Stimulated activated CD4-positive, alpha-beta T cell treated with anti-CD3 and anti-CD28 coated beads, Interleukin-2, amount 100 ng/mL, for 24 hours (primary cell): ENCODE measurements at regions not wholly inside any gene's neighbourhood (a gene's known extent, or its start where the extent isn't known, plus 50 kb on each side); places are given as distances from the start of the nearest gene placed in this dataset.

ENCODE experiments used
- DNase-seq, 2 donors: peaks; one replicate each; pipeline ENCODE4 v3.0.0-alpha.2; 2020

GRCh38 chr19:32150605-32151004 lies 194.8 kb upstream of the ZNF507 start:
- no peak for DNase-seq

GRCh38 chr19:32154418-32154817 lies 191.0 kb upstream of the ZNF507 start:
- DNase-seq, result no peak

GRCh38 chr19:32164384-32164992 lies 180.9 kb upstream of the ZNF507 start:
- no peak for DNase-seq

- DNase-seq, result no peak
Measured at GRCh38 chr19:32165141-32165540, 180.3 kb upstream of the ZNF507 start.

GRCh38 chr19:32165750-32166149 lies 179.7 kb upstream of the ZNF507 start:
- no peak for DNase-seq

GRCh38 chr19:32166238-32166637 lies 179.2 kb upstream of the ZNF507 start:
- DNase-seq, result no peak

GRCh38 chr19:32168111-32168510 lies 177.3 kb upstream of the ZNF507 start:
- no peak for DNase-seq

GRCh38 chr19:32168606-32169005 lies 176.8 kb upstream of the ZNF507 start:
- no peak for DNase-seq

GRCh38 chr19:32171719-32172151 lies 173.7 kb upstream of the ZNF507 start:
- DNase-seq, result no peak

- no peak for DNase-seq
Measured at GRCh38 chr19:32172566-32173160, 172.7 kb upstream of the ZNF507 start.

GRCh38 chr19:32173836-32174235 lies 171.6 kb upstream of the ZNF507 start:
- DNase-seq, result no peak

GRCh38 chr19:32174386-32175113 lies 170.9 kb upstream of the ZNF507 start:
- no peak for DNase-seq

- DNase-seq, result no peak
Measured at GRCh38 chr19:32176591-32176990, 168.8 kb upstream of the ZNF507 start.

- DNase-seq, result no peak
Measured at GRCh38 chr19:32177686-32178085, 167.7 kb upstream of the ZNF507 start.

GRCh38 chr19:32178401-32178800 lies 167.0 kb upstream of the ZNF507 start:
- DNase-seq, result no peak

GRCh38 chr19:32178956-32179355 lies 166.5 kb upstream of the ZNF507 start:
- no peak for DNase-seq

- no peak for DNase-seq
Measured at GRCh38 chr19:32181216-32181920, 164.0 kb upstream of the ZNF507 start.

GRCh38 chr19:32186542-32187330 lies 158.7 kb upstream of the ZNF507 start:
- DNase-seq, result no peak

- no peak for DNase-seq
Measured at GRCh38 chr19:32188921-32189320, 156.5 kb upstream of the ZNF507 start.

- no peak for DNase-seq
Measured at GRCh38 chr19:32189956-32190706, 155.3 kb upstream of the ZNF507 start.

GRCh38 chr19:32191921-32192320 lies 153.5 kb upstream of the ZNF507 start:
- DNase-seq, result no peak
